CD14-positive monocyte (primary cell): ENCODE measurements at regions not wholly inside any gene's neighbourhood (a gene's known extent, or its start where the extent isn't known, plus 50 kb on each side); places are given as distances from the start of the nearest gene placed in this dataset.

Source experiments
- DNase-seq, 3 donors: peaks; one replicate each; pipeline ENCODE4 v3.0.0-alpha.2; 2011 to 2022
- H2AFZ ChIP-seq: 2 replicates; pipeline ENCODE4 v1.6.0; 2012; ENCODE audit warnings: mild to moderate bottlenecking, low read depth, low read length, inconsistent platforms; ENCODE audit not compliant: insufficient read depth, poor library complexity, severe bottlenecking
- H3K27ac ChIP-seq, 2 donors: 1 replicate in 1 of 2; 2 replicates in 1 of 2; pipeline ENCODE4 v1.5.1; 2012 to 2013; ENCODE audit warnings: low read length in 2 of 2, control low read depth in 1 of 2, inconsistent platforms in 1 of 2, low read depth in 1 of 2, mild to moderate bottlenecking in 1 of 2
- H3K27me3 ChIP-seq, 2 donors: one replicate each; pipeline versions ENCODE4 v1.6.0 to v1.6.1; 2011 to 2013; ENCODE audit warnings: low read length in 2 of 2; ENCODE audit not compliant: control insufficient read depth in 2 of 2, insufficient read depth in 2 of 2
- H3K36me3 ChIP-seq, 2 donors: replicated peaks in 1 of 2; 1 replicate in 1 of 2; 2 replicates in 1 of 2; pipeline versions ENCODE4 v1.5.1 to v1.6.1; 2012 to 2013; ENCODE audit warnings: low read length in 2 of 2, control low read depth in 1 of 2, inconsistent platforms in 1 of 2, mild to moderate bottlenecking in 1 of 2; ENCODE audit not compliant: insufficient read depth in 2 of 2, control insufficient read depth in 1 of 2
- H3K4me1 ChIP-seq, 2 donors: 1 replicate in 1 of 2; 2 replicates in 1 of 2; pipeline versions ENCODE4 v1.5.1 to v1.6.1; 2012 to 2013; ENCODE audit warnings: low read length in 2 of 2, control low read depth in 1 of 2, inconsistent platforms in 1 of 2, mild to moderate bottlenecking in 1 of 2, moderate library complexity in 1 of 2; ENCODE audit not compliant: insufficient read depth in 2 of 2, control insufficient read depth in 1 of 2
- H3K4me2 ChIP-seq: replicated peaks from 2 replicates; pipeline ENCODE3; 2012; ENCODE audit warnings: low read length, moderate library complexity, mild to moderate bottlenecking; ENCODE audit not compliant: poor library complexity, severe bottlenecking; ENCODE audit errors: extremely low read depth
- H3K4me3 ChIP-seq, 3 experiments: fragments of 200-600 bp in 1 of 3; sonication (generic) in 1 of 3; replicated peaks in 1 of 3; 1 replicate in 2 of 3; 2 replicates in 1 of 3; pipeline ENCODE4 v1.5.1; 2011 to 2013; ENCODE audit warnings: low read length in 3 of 3, mild to moderate bottlenecking in 3 of 3, control low read depth in 2 of 3, low read depth in 2 of 3, inconsistent platforms in 1 of 3, moderate library complexity in 1 of 3
- H3K79me2 ChIP-seq: 2 replicates; pipeline ENCODE4 v1.6.0; 2012; ENCODE audit warnings: mild to moderate bottlenecking, control low read depth, inconsistent platforms, low read length, moderate library complexity; ENCODE audit not compliant: insufficient read depth
- H3K9ac ChIP-seq: 2 replicates; pipeline ENCODE4 v1.6.0; 2017; ENCODE audit warnings: low read length, mild to moderate bottlenecking; ENCODE audit not compliant: insufficient read depth, poor library complexity, severe bottlenecking
- H3K9me3 ChIP-seq, 2 donors: replicated peaks in 1 of 2; 1 replicate in 1 of 2; 2 replicates in 1 of 2; pipeline versions ENCODE4 v1.5.1 to v1.6.1; 2012 to 2013; ENCODE audit warnings: low read length in 2 of 2, control low read depth in 1 of 2; ENCODE audit not compliant: control insufficient read depth in 1 of 2, insufficient read depth in 1 of 2
- H4K20me1 ChIP-seq: 2 replicates; pipeline ENCODE4 v1.6.0; 2012; ENCODE audit warnings: mild to moderate bottlenecking, low read length, control low read depth, moderate library complexity; ENCODE audit not compliant: insufficient read depth
- H3K27ac Mint-ChIP-seq, 7 donors: one replicate each; pipeline ENCODE4 v1.8.0; 2020; ENCODE audit warnings: mild to moderate bottlenecking in 7 of 7, mixed read lengths in 7 of 7, moderate library complexity in 6 of 7, inconsistent platforms in 2 of 7
- H3K27me3 Mint-ChIP-seq, 3 donors: one replicate each; pipeline ENCODE4 v1.8.0; 2021 to 2022; ENCODE audit warnings: low read depth in 3 of 3, mild to moderate bottlenecking in 3 of 3, mixed read lengths in 3 of 3, moderate library complexity in 3 of 3, inconsistent platforms in 1 of 3
- H3K36me3 Mint-ChIP-seq, 2 donors: one replicate each; pipeline ENCODE4 v1.8.0; 2020; ENCODE audit warnings: mixed read lengths in 2 of 2, inconsistent platforms in 1 of 2, mild to moderate bottlenecking in 1 of 2
- H3K4me1 Mint-ChIP-seq: one replicate; pipeline ENCODE4 v1.8.0; 2020; ENCODE audit warnings: mild to moderate bottlenecking, mixed read lengths
- H3K4me3 Mint-ChIP-seq, 2 donors: one replicate each; pipeline ENCODE4 v1.8.0; 2020; ENCODE audit warnings: mild to moderate bottlenecking in 2 of 2, mixed read lengths in 2 of 2, moderate library complexity in 1 of 2
- H3K9me3 Mint-ChIP-seq, 7 donors: one replicate each; pipeline ENCODE4 v1.8.0; 2020 to 2022; ENCODE audit warnings: mixed read lengths in 7 of 7, mild to moderate bottlenecking in 6 of 7, moderate library complexity in 6 of 7, inconsistent platforms in 2 of 7
- CTCF ChIP-seq: fragments of 200-600 bp; IDR thresholded peaks from one replicate; pipeline ENCODE4 v1.8.0; 2022; ENCODE audit warnings: antibody characterized with exemption, mild to moderate bottlenecking
- WGBS: methylation state at CpG from one replicate; pipeline ENCODE4 v1.1.5; 2013; ENCODE audit warnings: missing lambda C conversion rate; ENCODE audit not compliant: insufficient coverage; 5-methylcytosine and 5-hydroxymethylcytosine counted together
- intact Hi-C, 2 donors: fragments of 100-400 bp; cut with micrococcal nuclease; formaldehyde crosslinking; loops; one replicate each; pipeline versions ENCODE4 v1.15.0 to v1.15.1; 2023

GRCh38 chr15:69575387-69575786 is 122.8 kb downstream of the RPLP1 start:
- Mint-ChIP-seq H3K27me3 (peaks cover 10 to 11% (median 10%) of the 10 kb centered on the region in 3 donors), H3K36me3 (no peaks in the 10 kb centered on the region)

GRCh38 chr15:69576035-69576526 is 123.5 kb downstream of the RPLP1 start:
- no peaks in the 10 kb centered on the region for H3K36me3 ChIP-seq
- H3K4me3 ChIP-seq, result no peak overlapping the region
- H3K27ac ChIP-seq, result no peak overlapping the region
- no peak overlapping the region for H3K9ac ChIP-seq
- no peaks in the 10 kb centered on the region for H3K79me2 ChIP-seq
- H3K9me3 Mint-ChIP-seq, result no peaks in the 10 kb centered on the region
- H3K27ac Mint-ChIP-seq, result peak overlapping the region; percentile 55 to 78 (median 63)
- peaks cover 24 to 29% of the 10 kb centered on the region in 2 donors for H3K4me1 ChIP-seq
- intact Hi-C loops, result loop anchor here in 1 of 2 donors (5.0 to 10.0 kb wide), 4 partner anchors 91 to 519 kb away; partner anchors contain the start of gene TLE3
- peaks cover 45% of the 10 kb centered on the region for H3K4me1 Mint-ChIP-seq
- H4K20me1 ChIP-seq, result no peaks in the 10 kb centered on the region
- WGBS, result 0% methylated on average over 2 of the region's 3 CpGs
- peak overlapping the region; percentile 18 for H2AFZ ChIP-seq
- H3K4me2 ChIP-seq, result peak overlapping the region; percentile 11
- TF ChIP-seq CTCF, result peak; percentile 82
- H3K4me3 Mint-ChIP-seq, result peak overlapping the region in 1 of 2 donors; percentile 35
- H3K9me3 ChIP-seq, result no peaks in the 10 kb centered on the region
- H3K27me3 Mint-ChIP-seq, result peaks cover 9 to 11% (median 11%) of the 10 kb centered on the region in 3 donors
- no peaks in the 10 kb centered on the region for H3K36me3 Mint-ChIP-seq
- peak; percentile 69 to 77 (median 71) for DNase-seq
- no peaks in the 10 kb centered on the region for H3K27me3 ChIP-seq

More at GRCh38 chr15:69575387-69575786, 122.8 kb downstream of the RPLP1 start:
- H3K27me3 ChIP-seq, result no peaks in the 10 kb centered on the region
- H3K27ac ChIP-seq, result no peak overlapping the region
- Mint-ChIP-seq H3K4me3 (peak overlapping the region in 1 of 2 donors; percentile 16), H3K9me3 (no peaks in the 10 kb centered on the region), H3K27ac (peak overlapping the region in 6 of 7 donors; percentile 13 to 79 (median 70)), H3K4me1 (peaks cover 45% of the 10 kb centered on the region)
- WGBS, result 89% methylated on average over 4 of the region's 6 CpGs
- H3K9me3 ChIP-seq, result no peaks in the 10 kb centered on the region
- no peak overlapping the region for H3K4me3 ChIP-seq
- no peaks in the 10 kb centered on the region for H3K79me2 ChIP-seq
- DNase-seq, result no peak
- no peaks in the 10 kb centered on the region for H3K36me3 ChIP-seq
- H3K9ac ChIP-seq, result no peak overlapping the region
- no peak for TF ChIP-seq CTCF
- H3K4me2 ChIP-seq, result no peak overlapping the region
- no peak overlapping the region for H2AFZ ChIP-seq
- intact Hi-C loops, result loop anchor here in 1 of 2 donors (5.0 to 10.0 kb wide), 4 partner anchors 92 to 519 kb away; partner anchors contain the start of gene TLE3
- H3K4me1 ChIP-seq, result peaks cover 24 to 29% of the 10 kb centered on the region in 2 donors
- no peaks in the 10 kb centered on the region for H4K20me1 ChIP-seq
